T-helper 2 cell treated with Interferon-gamma antibody and Interleukin-4, amounts not matched to agents 5 μg/mL and 100 μg/mL, for 36 hours (primary cell): ENCODE measurements at regions not wholly inside any gene's neighbourhood (a gene's known extent, or its start where the extent isn't known, plus 50 kb on each side); places are given as distances from the start of the nearest gene placed in this dataset.

Source experiments
- DNase-seq: peaks from one replicate; pipeline ENCODE4 v3.0.0; 2021; ENCODE audit warnings: low spot score
- H3K27ac Mint-ChIP-seq: one replicate; pipeline ENCODE4 v1.8.0; 2021; ENCODE audit warnings: mild to moderate bottlenecking, mixed read lengths
- H3K27me3 Mint-ChIP-seq: one replicate; pipeline ENCODE4 v1.8.0; 2021; ENCODE audit warnings: low read depth, mixed read lengths
- H3K36me3 Mint-ChIP-seq: one replicate; pipeline ENCODE4 v1.8.0; 2021; ENCODE audit warnings: low read depth, mixed read lengths
- H3K4me1 Mint-ChIP-seq: one replicate; pipeline ENCODE4 v1.8.0; 2021; ENCODE audit warnings: low read depth, mixed read lengths
- H3K4me3 Mint-ChIP-seq: one replicate; pipeline ENCODE4 v1.8.0; 2022; ENCODE audit warnings: mild to moderate bottlenecking, moderate library complexity, mixed read lengths
- H3K9me3 Mint-ChIP-seq: one replicate; pipeline ENCODE4 v1.8.0; 2021; ENCODE audit warnings: mixed read lengths

GRCh38 chr2:5501807-5502206, 190.4 kb upstream of the SOX11 start:
- no peaks in the 10 kb centered on the region for H3K27me3 Mint-ChIP-seq
- no peaks in the 10 kb centered on the region for H3K36me3 Mint-ChIP-seq
- H3K4me3 Mint-ChIP-seq = no peak overlapping the region
- no peaks in the 10 kb centered on the region for H3K4me1 Mint-ChIP-seq
- DNase-seq = no peak
- no peaks in the 10 kb centered on the region for H3K9me3 Mint-ChIP-seq
- H3K27ac Mint-ChIP-seq = no peak overlapping the region

DNA sequence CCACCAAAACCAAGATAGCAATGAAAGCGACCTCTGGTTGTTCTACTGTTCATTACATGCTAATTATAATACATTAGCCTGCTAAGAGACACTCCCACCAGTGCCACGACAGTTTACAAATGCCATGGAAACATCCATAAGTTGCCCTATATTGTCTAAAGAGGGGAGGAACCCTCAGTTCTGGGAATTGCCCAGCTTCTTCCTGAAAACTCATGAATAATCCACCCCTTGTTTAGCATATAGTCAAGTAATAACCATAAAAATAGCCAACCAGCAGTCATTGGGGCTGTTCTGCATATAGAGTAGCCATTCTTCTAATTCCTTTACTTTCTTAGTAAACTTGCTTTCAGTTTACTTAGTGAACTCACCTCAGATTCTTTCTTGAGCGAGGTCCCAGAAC, 189.8 kb upstream of the SOX11 start:
- H3K9me3 Mint-ChIP-seq = no peaks in the 10 kb centered on the region
- H3K27me3 Mint-ChIP-seq = no peaks in the 10 kb centered on the region
- no peaks in the 10 kb centered on the region for H3K4me1 Mint-ChIP-seq
- H3K27ac Mint-ChIP-seq = no peak overlapping the region
- no peak for DNase-seq
- H3K4me3 Mint-ChIP-seq = no peak overlapping the region
- H3K36me3 Mint-ChIP-seq = no peaks in the 10 kb centered on the region

- Mint-ChIP-seq H3K4me1 (no peaks in the 10 kb centered on the region), H3K9me3 (no peaks in the 10 kb centered on the region), H3K27me3 (no peaks in the 10 kb centered on the region), H3K27ac (no peak overlapping the region), H3K4me3 (no peak overlapping the region), H3K36me3 (no peaks in the 10 kb centered on the region)
- no peak for DNase-seq
Measured at GRCh38 chr2:5504756-5505155, 187.4 kb upstream of the SOX11 start.

DNA sequence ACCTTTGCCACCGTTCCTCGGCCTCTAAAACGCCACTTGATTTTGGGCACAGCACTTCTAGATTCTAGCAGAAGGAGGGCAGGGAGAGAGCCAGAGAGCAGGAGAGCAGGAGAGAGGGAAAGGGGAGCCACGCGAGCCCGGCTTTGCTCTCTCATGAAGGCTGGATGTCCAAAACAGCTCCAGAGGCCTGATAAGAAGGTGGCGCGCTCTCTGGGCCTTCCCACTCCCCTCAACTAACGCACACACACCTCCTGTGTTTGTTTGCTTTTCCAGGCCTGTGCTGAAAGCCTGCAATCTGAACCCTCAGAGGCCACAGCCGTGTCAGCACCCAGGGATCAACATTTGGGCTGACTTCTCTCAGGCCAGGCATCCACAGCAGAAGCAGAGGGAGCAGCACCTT, 184.8 kb upstream of the SOX11 start:
- H3K27me3 Mint-ChIP-seq = no peaks in the 10 kb centered on the region
- DNase-seq = no peak
- no peaks in the 10 kb centered on the region for H3K9me3 Mint-ChIP-seq
- H3K27ac Mint-ChIP-seq = no peak overlapping the region
- H3K36me3 Mint-ChIP-seq = no peaks in the 10 kb centered on the region
- no peak overlapping the region for H3K4me3 Mint-ChIP-seq
- no peaks in the 10 kb centered on the region for H3K4me1 Mint-ChIP-seq

DNA sequence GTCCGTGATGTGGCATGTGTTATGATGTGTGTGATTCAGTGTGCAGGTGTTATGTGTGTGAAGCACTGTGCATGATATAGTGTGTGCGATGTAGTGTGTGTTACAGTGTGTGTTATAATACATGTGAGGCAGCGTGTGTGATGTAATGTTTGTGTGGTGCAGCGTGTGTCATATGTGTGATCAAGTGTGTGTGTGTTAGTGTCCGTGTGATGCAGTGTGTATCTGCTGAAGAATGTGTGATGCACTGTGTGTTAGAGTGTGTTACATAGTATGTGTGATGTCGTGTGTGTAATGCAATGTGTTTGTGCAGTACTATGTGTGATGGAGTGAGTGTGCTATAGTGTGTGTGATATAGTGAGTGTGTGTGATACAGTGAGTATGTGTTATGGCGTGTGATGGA, 182.8 kb upstream of the SOX11 start:
- Mint-ChIP-seq H3K4me3 (no peak overlapping the region), H3K27ac (no peak overlapping the region), H3K36me3 (no peaks in the 10 kb centered on the region), H3K27me3 (no peaks in the 10 kb centered on the region), H3K9me3 (no peaks in the 10 kb centered on the region), H3K4me1 (no peaks in the 10 kb centered on the region)
- no peak for DNase-seq

GRCh38 chr2:5510082-5510481, 182.1 kb upstream of the SOX11 start:
- H3K4me3 Mint-ChIP-seq = no peak overlapping the region
- no peak for DNase-seq
- no peaks in the 10 kb centered on the region for H3K9me3 Mint-ChIP-seq
- H3K36me3 Mint-ChIP-seq = no peaks in the 10 kb centered on the region
- H3K27me3 Mint-ChIP-seq = no peaks in the 10 kb centered on the region
- H3K27ac Mint-ChIP-seq = no peak overlapping the region
- no peaks in the 10 kb centered on the region for H3K4me1 Mint-ChIP-seq

DNA sequence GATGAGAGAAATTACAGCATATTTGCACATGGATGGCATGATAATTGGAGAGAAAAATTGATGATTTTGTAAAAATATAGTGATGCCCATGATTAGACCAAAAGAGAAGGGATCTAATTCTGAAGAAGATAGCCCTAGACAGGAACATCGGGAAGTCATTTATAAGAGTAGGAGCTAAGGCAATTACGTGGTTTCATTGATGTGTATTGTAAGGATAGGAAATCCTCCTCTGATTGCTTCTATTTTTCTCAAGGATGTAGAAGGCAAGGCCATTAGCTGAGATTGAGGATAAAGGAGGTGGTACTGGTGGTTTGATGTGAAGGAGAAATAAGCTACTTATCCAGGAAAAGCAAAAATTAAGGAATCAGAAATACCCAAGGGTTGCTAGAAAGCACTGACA, 176.5 kb upstream of the SOX11 start:
- Mint-ChIP-seq H3K27ac (no peak overlapping the region), H3K4me3 (no peak overlapping the region), H3K27me3 (no peaks in the 10 kb centered on the region), H3K36me3 (no peaks in the 10 kb centered on the region), H3K9me3 (no peaks in the 10 kb centered on the region), H3K4me1 (no peaks in the 10 kb centered on the region)
- DNase-seq = no peak

DNA sequence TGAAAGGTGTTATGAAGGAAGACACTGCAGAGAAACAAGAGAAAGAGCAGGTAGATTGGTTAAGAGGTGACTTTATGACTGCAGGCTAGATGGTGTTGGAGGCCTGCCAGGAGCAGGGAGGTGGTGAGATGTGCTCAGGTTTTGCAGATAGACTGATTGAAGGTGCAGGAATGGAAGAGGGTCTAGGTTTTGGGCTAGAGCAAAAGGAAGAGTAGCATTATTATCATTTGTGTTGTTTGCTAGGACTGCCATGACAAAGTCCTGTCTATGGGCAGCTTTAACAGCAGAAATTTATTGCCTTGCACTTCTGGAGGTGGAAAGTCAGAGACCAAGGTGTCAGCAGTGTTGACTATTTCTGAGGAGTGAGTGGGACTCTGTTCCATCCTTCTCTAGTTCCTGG, 172.9 kb upstream of the SOX11 start:
- Mint-ChIP-seq H3K27me3 (no peaks in the 10 kb centered on the region), H3K4me1 (no peaks in the 10 kb centered on the region), H3K36me3 (no peaks in the 10 kb centered on the region), H3K27ac (no peak overlapping the region), H3K4me3 (no peak overlapping the region), H3K9me3 (no peaks in the 10 kb centered on the region)
- DNase-seq = no peak

DNA sequence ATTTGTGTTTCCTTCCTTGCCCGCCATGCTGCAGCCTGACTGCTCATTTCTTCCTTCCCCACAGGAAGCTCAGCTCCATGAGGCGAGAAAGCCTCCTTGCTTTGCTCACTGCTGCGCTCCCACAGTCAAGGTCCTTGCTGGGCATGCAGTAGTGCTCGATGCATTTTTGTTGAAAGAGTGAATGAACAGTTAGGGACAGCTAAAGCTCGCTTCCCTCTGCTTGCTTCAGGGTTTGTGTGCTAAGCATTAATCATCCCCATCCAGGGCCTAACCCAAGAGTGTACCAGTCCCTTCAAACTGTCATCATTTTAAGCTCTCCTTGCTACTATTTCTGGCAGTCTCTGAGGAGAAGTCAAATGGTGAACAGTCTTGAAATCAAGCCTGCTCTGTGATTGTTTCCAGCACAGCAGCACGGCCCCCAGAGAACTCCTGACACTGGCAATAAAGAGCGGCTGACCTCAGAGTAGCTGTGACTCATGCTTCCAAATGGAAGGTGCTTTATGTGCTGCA, 171.7 kb upstream of the SOX11 start:
- no peak overlapping the region for H3K27ac Mint-ChIP-seq
- H3K27me3 Mint-ChIP-seq = no peaks in the 10 kb centered on the region
- H3K9me3 Mint-ChIP-seq = no peaks in the 10 kb centered on the region
- H3K4me1 Mint-ChIP-seq = no peaks in the 10 kb centered on the region
- H3K36me3 Mint-ChIP-seq = no peaks in the 10 kb centered on the region
- DNase-seq = no peak
- H3K4me3 Mint-ChIP-seq = no peak overlapping the region

DNA sequence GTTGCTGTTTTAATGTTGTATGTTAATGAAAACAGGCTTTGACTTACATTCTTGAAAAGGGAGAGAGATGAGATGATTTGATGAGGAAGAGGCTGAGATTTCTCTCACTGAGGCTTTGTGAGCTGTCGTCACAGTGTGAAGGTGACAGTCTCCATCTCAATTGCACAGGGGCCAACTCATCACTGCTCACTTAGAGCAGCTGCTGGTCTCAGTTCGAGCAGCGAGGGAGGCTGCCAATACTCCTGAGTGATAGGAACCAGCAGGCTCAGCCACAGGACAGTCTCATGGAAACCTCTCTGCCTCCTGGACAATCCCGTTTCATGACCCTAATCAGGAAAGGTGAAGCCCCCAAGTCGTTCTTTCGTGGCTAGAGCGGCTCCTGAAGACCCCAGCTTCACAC, 170.7 kb upstream of the SOX11 start:
- Mint-ChIP-seq H3K27me3 (no peaks in the 10 kb centered on the region), H3K36me3 (no peaks in the 10 kb centered on the region), H3K4me3 (no peak overlapping the region), H3K4me1 (no peaks in the 10 kb centered on the region), H3K9me3 (no peaks in the 10 kb centered on the region), H3K27ac (no peak overlapping the region)
- no peak for DNase-seq

DNA sequence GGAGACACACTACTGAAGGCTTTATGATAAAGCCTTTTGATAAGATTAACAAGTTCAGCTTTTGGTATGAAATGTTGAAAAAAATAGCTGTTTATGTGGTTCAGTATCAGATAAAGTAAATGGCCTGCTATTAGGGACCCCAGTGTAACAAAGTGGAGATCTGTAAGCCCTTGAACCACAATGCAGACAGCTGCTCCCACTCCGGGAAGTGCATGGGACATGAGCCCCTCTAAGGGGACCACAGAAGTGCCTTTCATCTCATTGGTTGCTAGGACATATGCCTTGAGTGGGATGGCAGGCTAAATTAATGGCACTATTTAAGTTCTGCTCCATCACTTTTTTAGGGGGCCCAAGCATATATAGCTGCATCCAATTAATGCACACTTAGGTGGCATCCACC, 167.6 kb upstream of the SOX11 start:
- H3K4me1 Mint-ChIP-seq = no peaks in the 10 kb centered on the region
- DNase-seq = no peak
- H3K4me3 Mint-ChIP-seq = no peak overlapping the region
- H3K9me3 Mint-ChIP-seq = peaks cover 2% of the 10 kb centered on the region
- H3K36me3 Mint-ChIP-seq = no peaks in the 10 kb centered on the region
- H3K27ac Mint-ChIP-seq = no peak overlapping the region
- no peaks in the 10 kb centered on the region for H3K27me3 Mint-ChIP-seq

DNA sequence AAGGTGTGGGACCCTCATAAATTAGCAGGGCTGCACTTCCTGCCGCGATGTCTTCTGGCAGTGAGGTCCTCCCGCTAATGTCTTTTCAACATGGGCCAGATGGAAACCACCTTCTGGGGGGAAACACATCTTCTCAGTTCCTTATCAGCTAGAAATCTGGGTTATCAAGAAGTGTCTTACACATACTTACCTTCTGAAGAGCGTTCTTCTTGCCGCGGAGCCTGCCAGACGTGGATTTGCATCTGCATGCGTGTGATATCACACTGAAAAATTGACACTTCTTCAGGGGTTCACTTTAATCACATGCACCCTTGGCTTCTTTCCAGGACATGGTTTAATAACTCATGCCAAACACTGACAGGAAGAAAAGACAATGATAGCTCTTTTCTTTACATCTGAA, 163.5 kb upstream of the SOX11 start:
- DNase-seq = no peak
- Mint-ChIP-seq H3K27me3 (no peaks in the 10 kb centered on the region), H3K36me3 (no peaks in the 10 kb centered on the region), H3K9me3 (peaks cover 2% of the 10 kb centered on the region), H3K4me3 (no peak overlapping the region), H3K27ac (no peak overlapping the region), H3K4me1 (no peaks in the 10 kb centered on the region)

GRCh38 chr2:5530011-5530696, 162.0 kb upstream of the SOX11 start:
- Mint-ChIP-seq H3K4me3 (no peak overlapping the region), H3K27ac (no peak overlapping the region), H3K4me1 (no peaks in the 10 kb centered on the region), H3K27me3 (no peaks in the 10 kb centered on the region), H3K36me3 (no peaks in the 10 kb centered on the region), H3K9me3 (peaks cover 2% of the 10 kb centered on the region)
- DNase-seq = no peak

- Mint-ChIP-seq H3K36me3 (no peaks in the 10 kb centered on the region), H3K4me3 (no peak overlapping the region), H3K4me1 (no peaks in the 10 kb centered on the region), H3K27ac (no peak overlapping the region), H3K9me3 (peaks cover 5% of the 10 kb centered on the region), H3K27me3 (no peaks in the 10 kb centered on the region)
- DNase-seq = no peak
Measured at GRCh38 chr2:5535301-5535700, 156.9 kb upstream of the SOX11 start.

- no peaks in the 10 kb centered on the region for H3K36me3 Mint-ChIP-seq
- H3K9me3 Mint-ChIP-seq = peaks cover 5% of the 10 kb centered on the region
- H3K4me3 Mint-ChIP-seq = no peak overlapping the region
- H3K4me1 Mint-ChIP-seq = no peaks in the 10 kb centered on the region
- no peaks in the 10 kb centered on the region for H3K27me3 Mint-ChIP-seq
- DNase-seq = no peak
- H3K27ac Mint-ChIP-seq = no peak overlapping the region
Measured at GRCh38 chr2:5537180-5537688, 154.9 kb upstream of the SOX11 start.
